K562 (cell line): ENCODE measurements at regions not wholly inside any gene's neighbourhood (a gene's known extent, or its start where the extent isn't known, plus 50 kb on each side); places are given as distances from the start of the nearest gene placed in this dataset.

ENCODE experiments used
- ARNT ChIP-seq, 2 experiments: fragments of 450-650 bp; IDR thresholded peaks; 2 replicates each; pipeline ENCODE4 v1.6.1; 2016; ENCODE audit warnings: mild to moderate bottlenecking in 1 of 2
- EP300 ChIP-seq: IDR thresholded peaks from 2 replicates; pipeline ENCODE4 v1.6.1; 2012; ENCODE audit warnings: low read length, improper control_type of control experiment
- GABPA ChIP-seq: fragments of 200-800 bp; sonication (Bioruptor generic); conservative IDR thresholded peaks from 2 replicates; pipeline ENCODE4 v1.6.1; 2016; ENCODE audit warnings: low read depth, missing genetic modification characterization, missing compliant biosample characterization
- POLR2A ChIP-seq: fragments of 450-650 bp; conservative IDR thresholded peaks from 2 replicates; pipeline ENCODE4 v1.6.1; 2016
- POU5F1 ChIP-seq: fragments of 150-350 bp; IDR thresholded peaks from 2 replicates; pipeline ENCODE4 v1.6.1; 2014; ENCODE audit warnings: borderline replicate concordance, low read length, low read depth, mild to moderate bottlenecking; ENCODE audit not compliant: partially characterized antibody
- ZNF121 ChIP-seq: sonication (generic); formaldehyde crosslinking; conservative IDR thresholded peaks from 2 replicates; pipeline ENCODE4 v1.8.0; 2022; ENCODE audit warnings: missing genetic modification reagents
- TF ChIP-seq, protein P1 (sequence below), 2 experiments: fragments of 450-650 bp in 1 of 2; sonication (generic) in 1 of 2; formaldehyde crosslinking in 1 of 2; IDR thresholded peaks in 1 of 2; conservative IDR thresholded peaks in 1 of 2; 2 replicates each; pipeline versions ENCODE4 v1.6.1 to v1.8.1; 2016 to 2023; ENCODE audit warnings: mild to moderate bottlenecking in 2 of 2, moderate library complexity in 2 of 2, inconsistent platforms in 1 of 2, missing genetic modification reagents in 1 of 2
- TF ChIP-seq, protein P2 (sequence below), 3 experiments: IDR thresholded peaks in 2 of 3; conservative IDR thresholded peaks in 1 of 3; 2 replicates each; pipeline ENCODE4 v1.5.1; 2011 to 2012; ENCODE audit warnings: low read length in 3 of 3, mild to moderate bottlenecking in 3 of 3, control low read depth in 2 of 3, improper control_type of control experiment in 1 of 3, inconsistent platforms in 1 of 3, low read depth in 1 of 3, mixed read lengths in 1 of 3, moderate library complexity in 1 of 3; ENCODE audit not compliant: insufficient read depth in 2 of 3
- TF ChIP-seq, protein P3 (sequence below): fragments of 250-450 bp; sonication (Bioruptor Pico); IDR thresholded peaks from 2 replicates; pipeline ENCODE4 v1.9.0; 2021; ENCODE audit warnings: mild to moderate bottlenecking, inconsistent platforms

DNA sequence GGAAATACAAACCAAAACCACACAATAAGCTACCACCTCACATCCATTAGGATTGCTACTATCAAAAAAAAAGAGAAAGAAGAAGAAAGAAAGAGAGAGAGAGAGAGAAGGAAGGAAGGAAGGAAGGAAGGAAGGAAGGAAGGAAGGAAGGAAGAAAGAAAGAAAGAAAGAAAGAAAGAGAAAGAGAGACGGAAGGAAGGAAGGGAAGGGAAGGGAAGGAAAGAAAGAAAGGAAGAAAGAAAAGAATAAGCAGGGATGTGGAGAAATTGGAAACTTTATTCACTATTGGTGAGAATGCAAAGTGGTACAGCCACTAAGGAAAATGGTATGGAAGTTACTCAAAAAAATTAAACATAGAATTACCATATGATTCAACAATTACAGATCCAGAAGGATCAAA is 159.9 kb downstream of the ID4 start:
- TF ChIP-seq, protein P1, sequence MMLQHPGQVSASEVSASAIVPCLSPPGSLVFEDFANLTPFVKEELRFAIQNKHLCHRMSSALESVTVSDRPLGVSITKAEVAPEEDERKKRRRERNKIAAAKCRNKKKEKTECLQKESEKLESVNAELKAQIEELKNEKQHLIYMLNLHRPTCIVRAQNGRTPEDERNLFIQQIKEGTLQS (IDR thresholded peaks at IDR 0.05), result no peak
- TF ChIP-seq, protein P1 (CRISPR knock-in tag; conservative IDR thresholded peaks at IDR 0.05), result no peak
- TF ChIP-seq ARNT (IDR thresholded peaks at IDR 0.05) (no peak), ZNF121 (CRISPR knock-in tag) (no peak), POU5F1 (no peak), GABPA (no peak), POLR2A (no peak), EP300 (no peak)
- TF ChIP-seq, protein P2, sequence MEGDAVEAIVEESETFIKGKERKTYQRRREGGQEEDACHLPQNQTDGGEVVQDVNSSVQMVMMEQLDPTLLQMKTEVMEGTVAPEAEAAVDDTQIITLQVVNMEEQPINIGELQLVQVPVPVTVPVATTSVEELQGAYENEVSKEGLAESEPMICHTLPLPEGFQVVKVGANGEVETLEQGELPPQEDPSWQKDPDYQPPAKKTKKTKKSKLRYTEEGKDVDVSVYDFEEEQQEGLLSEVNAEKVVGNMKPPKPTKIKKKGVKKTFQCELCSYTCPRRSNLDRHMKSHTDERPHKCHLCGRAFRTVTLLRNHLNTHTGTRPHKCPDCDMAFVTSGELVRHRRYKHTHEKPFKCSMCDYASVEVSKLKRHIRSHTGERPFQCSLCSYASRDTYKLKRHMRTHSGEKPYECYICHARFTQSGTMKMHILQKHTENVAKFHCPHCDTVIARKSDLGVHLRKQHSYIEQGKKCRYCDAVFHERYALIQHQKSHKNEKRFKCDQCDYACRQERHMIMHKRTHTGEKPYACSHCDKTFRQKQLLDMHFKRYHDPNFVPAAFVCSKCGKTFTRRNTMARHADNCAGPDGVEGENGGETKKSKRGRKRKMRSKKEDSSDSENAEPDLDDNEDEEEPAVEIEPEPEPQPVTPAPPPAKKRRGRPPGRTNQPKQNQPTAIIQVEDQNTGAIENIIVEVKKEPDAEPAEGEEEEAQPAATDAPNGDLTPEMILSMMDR (IDR thresholded peaks at IDR 0.05 in 2 of 3, conservative IDR thresholded peaks at IDR 0.05 in 1 of 3; ENCODE audit: insufficient read depth in 2 of 3, low read depth in 1 of 3, low read length in 3 of 3), result no peak
- TF ChIP-seq, protein P3, sequence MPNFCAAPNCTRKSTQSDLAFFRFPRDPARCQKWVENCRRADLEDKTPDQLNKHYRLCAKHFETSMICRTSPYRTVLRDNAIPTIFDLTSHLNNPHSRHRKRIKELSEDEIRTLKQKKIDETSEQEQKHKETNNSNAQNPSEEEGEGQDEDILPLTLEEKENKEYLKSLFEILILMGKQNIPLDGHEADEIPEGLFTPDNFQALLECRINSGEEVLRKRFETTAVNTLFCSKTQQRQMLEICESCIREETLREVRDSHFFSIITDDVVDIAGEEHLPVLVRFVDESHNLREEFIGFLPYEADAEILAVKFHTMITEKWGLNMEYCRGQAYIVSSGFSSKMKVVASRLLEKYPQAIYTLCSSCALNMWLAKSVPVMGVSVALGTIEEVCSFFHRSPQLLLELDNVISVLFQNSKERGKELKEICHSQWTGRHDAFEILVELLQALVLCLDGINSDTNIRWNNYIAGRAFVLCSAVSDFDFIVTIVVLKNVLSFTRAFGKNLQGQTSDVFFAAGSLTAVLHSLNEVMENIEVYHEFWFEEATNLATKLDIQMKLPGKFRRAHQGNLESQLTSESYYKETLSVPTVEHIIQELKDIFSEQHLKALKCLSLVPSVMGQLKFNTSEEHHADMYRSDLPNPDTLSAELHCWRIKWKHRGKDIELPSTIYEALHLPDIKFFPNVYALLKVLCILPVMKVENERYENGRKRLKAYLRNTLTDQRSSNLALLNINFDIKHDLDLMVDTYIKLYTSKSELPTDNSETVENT (CRISPR knock-in tag), result no peak
